Activated CD8-positive, alpha-beta T cell treated with anti-CD3 and anti-CD28 coated beads for 36 hours (primary cell): ENCODE measurements at regions not wholly inside any gene's neighbourhood (a gene's known extent, or its start where the extent isn't known, plus 50 kb on each side); places are given as distances from the start of the nearest gene placed in this dataset.

Experiments
- ATAC-seq: fragments of 200-7000 bp; cut with Tn5 transposase; one replicate; pipeline ENCODE4 v1.10.0; 2021; ENCODE audit warnings: mild to moderate bottlenecking, moderate library complexity
- CTCF ChIA-PET: fragments of 350-600 bp; sonication (Branson Sonifier 250); formaldehyde crosslinking; loops from one replicate; lab custom pipeline; 2021; ENCODE audit warnings: antibody characterized with exemption; lab: Charles Lee
- POLR2A ChIA-PET: fragments of 350-600 bp; sonication (Branson Sonifier 250); formaldehyde crosslinking; loops from one replicate; lab custom pipeline; 2021; ENCODE audit warnings: antibody characterized with exemption; lab: Charles Lee
- DNase-seq: peaks from one replicate; pipeline ENCODE4 v3.0.0-alpha.2; 2020
- H3K27ac Mint-ChIP-seq: one replicate; pipeline ENCODE4 v1.8.0; 2021; ENCODE audit warnings: mild to moderate bottlenecking, mixed read lengths
- H3K27me3 Mint-ChIP-seq: one replicate; pipeline ENCODE4 v1.8.0; 2021; ENCODE audit warnings: mixed read lengths
- H3K36me3 Mint-ChIP-seq: one replicate; pipeline ENCODE4 v1.8.0; 2021; ENCODE audit warnings: low read depth, mixed read lengths
- H3K4me1 Mint-ChIP-seq: one replicate; pipeline ENCODE4 v1.8.0; 2021; ENCODE audit warnings: low read depth, mixed read lengths
- H3K4me3 Mint-ChIP-seq: one replicate; pipeline ENCODE4 v1.8.0; 2021; ENCODE audit warnings: mild to moderate bottlenecking, moderate library complexity, mixed read lengths
- H3K9me3 Mint-ChIP-seq: one replicate; pipeline ENCODE4 v1.8.0; 2021; ENCODE audit warnings: mixed read lengths
- CTCF ChIP-seq: fragments of 200-600 bp; IDR thresholded peaks from one replicate; pipeline ENCODE4 v1.8.0; 2022; ENCODE audit warnings: antibody characterized with exemption, mild to moderate bottlenecking
- intact Hi-C: fragments of 100-400 bp; cut with micrococcal nuclease; formaldehyde crosslinking; loops from one replicate; pipeline ENCODE4 v1.10.0; 2022

GRCh38 chr3:181987736-181988135, 276.0 kb downstream of the SOX2 start:
- H3K36me3 Mint-ChIP-seq, result no peaks in the 10 kb centered on the region
- no peak for TF ChIP-seq CTCF
- ATAC-seq (no peak), DNase-seq (no peak)
- peaks cover 2% of the 10 kb centered on the region for H3K9me3 Mint-ChIP-seq
- intact Hi-C loops, result no loop called here
- no peak overlapping the region for H3K4me3 Mint-ChIP-seq
- ChIA-PET POLR2A (no interaction called here), CTCF (no interaction called here)
- H3K27ac Mint-ChIP-seq, result no peak overlapping the region
- no peaks in the 10 kb centered on the region for H3K27me3 Mint-ChIP-seq
- no peaks in the 10 kb centered on the region for H3K4me1 Mint-ChIP-seq

- ChIA-PET CTCF (no interaction called here), POLR2A (interaction anchor here (0.5 kb wide), 1 partner anchor 62 kb away, joined by 3 read pairs; no protein-coding TSS in a partner anchor)
- Mint-ChIP-seq H3K27me3 (no peaks in the 10 kb centered on the region), H3K4me1 (no peaks in the 10 kb centered on the region), H3K4me3 (no peak overlapping the region), H3K36me3 (no peaks in the 10 kb centered on the region), H3K9me3 (no peaks in the 10 kb centered on the region), H3K27ac (no peak overlapping the region)
- DNase-seq (no peak), ATAC-seq (no peak)
- intact Hi-C loops, result no loop called here
- no peak for TF ChIP-seq CTCF
Measured at GRCh38 chr3:181998828-181999227, 287.1 kb downstream of the SOX2 start.

GRCh38 chr3:181999314-181999713, 287.6 kb downstream of the SOX2 start:
- Mint-ChIP-seq H3K27me3 (no peaks in the 10 kb centered on the region), H3K27ac (no peak overlapping the region), H3K4me3 (no peak overlapping the region), H3K36me3 (no peaks in the 10 kb centered on the region), H3K4me1 (no peaks in the 10 kb centered on the region), H3K9me3 (no peaks in the 10 kb centered on the region)
- intact Hi-C loops, result no loop called here
- ATAC-seq (no peak), DNase-seq (no peak)
- POLR2A ChIA-PET, result no interaction called here
- CTCF ChIA-PET, result no interaction called here
- TF ChIP-seq CTCF, result no peak

- DNase-seq (no peak), ATAC-seq (no peak)
- Mint-ChIP-seq H3K4me3 (no peak overlapping the region), H3K27me3 (no peaks in the 10 kb centered on the region), H3K9me3 (no peaks in the 10 kb centered on the region), H3K27ac (no peak overlapping the region), H3K36me3 (no peaks in the 10 kb centered on the region), H3K4me1 (no peaks in the 10 kb centered on the region)
- no peak for TF ChIP-seq CTCF
- intact Hi-C loops, result no loop called here
- ChIA-PET POLR2A (interaction anchor here (0.6 kb wide), 1 partner anchor 755 kb away, joined by 3 read pairs; no protein-coding TSS in a partner anchor), CTCF (no interaction called here)
Measured at GRCh38 chr3:182000447-182000846, 288.7 kb downstream of the SOX2 start.

GRCh38 chr3:182005219-182005618, 293.5 kb downstream of the SOX2 start:
- ChIA-PET POLR2A (no interaction called here), CTCF (no interaction called here)
- DNase-seq, result no peak
- no peak overlapping the region for H3K27ac Mint-ChIP-seq
- H3K4me1 Mint-ChIP-seq, result no peaks in the 10 kb centered on the region
- no peak overlapping the region for H3K4me3 Mint-ChIP-seq
- intact Hi-C loops, result no loop called here
- ATAC-seq, result no peak
- no peaks in the 10 kb centered on the region for H3K27me3 Mint-ChIP-seq
- H3K9me3 Mint-ChIP-seq, result no peaks in the 10 kb centered on the region
- H3K36me3 Mint-ChIP-seq, result no peaks in the 10 kb centered on the region
- TF ChIP-seq CTCF, result no peak
